WTC11 (cell line): ENCODE measurements at regions not wholly inside any gene's neighbourhood (a gene's known extent, or its start where the extent isn't known, plus 50 kb on each side); places are given as distances from the start of the nearest gene placed in this dataset.

Experiments used
- ATAC-seq: fragments of 200-7000 bp; cut with Tn5 transposase; 2 replicates; pipeline ENCODE4 v1.10.0; 2021; ENCODE audit warnings: mild to moderate bottlenecking, moderate library complexity
- CTCF ChIA-PET: fragments of 300-600 bp; sonication (Branson Sonifier 250); formaldehyde crosslinking; loops from one replicate; lab custom pipeline; 2021; ENCODE audit warnings: antibody characterized with exemption; lab: Charles Lee
- POLR2A ChIA-PET: fragments of 350-600 bp; sonication (Branson Sonifier 250); formaldehyde crosslinking; loops from one replicate; lab custom pipeline; 2021; ENCODE audit warnings: antibody characterized with exemption; lab: Charles Lee
- DNase-seq: peaks from one replicate; pipeline ENCODE4 v3.0.0; 2021; ENCODE audit warnings: low spot score
- H3K27ac Mint-ChIP-seq: 2 replicates; pipeline ENCODE4 v1.8.0; 2021; ENCODE audit warnings: mixed read lengths
- H3K27me3 Mint-ChIP-seq: 2 replicates; pipeline ENCODE4 v1.8.0; 2021; ENCODE audit warnings: low read depth, mild to moderate bottlenecking, moderate library complexity, mixed read lengths
- H3K36me3 Mint-ChIP-seq: 2 replicates; pipeline ENCODE4 v1.8.0; 2021; ENCODE audit warnings: mixed read lengths
- H3K4me1 Mint-ChIP-seq: 2 replicates; pipeline ENCODE4 v1.8.0; 2022; ENCODE audit warnings: mixed read lengths
- H3K4me3 Mint-ChIP-seq: 2 replicates; pipeline ENCODE4 v1.8.0; 2021; ENCODE audit warnings: mild to moderate bottlenecking, moderate library complexity, mixed read lengths
- H3K9me3 Mint-ChIP-seq: 2 replicates; pipeline ENCODE4 v1.8.0; 2021; ENCODE audit warnings: mixed read lengths
- AR ChIP-seq: fragments of 250-450 bp; sonication (Bioruptor Pico); IDR thresholded peaks from 2 replicates; pipeline ENCODE4 v1.9.0; 2021; ENCODE audit warnings: mild to moderate bottlenecking
- CBFB ChIP-seq: sonication (generic); formaldehyde crosslinking; IDR thresholded peaks from 2 replicates; pipeline ENCODE4 v1.8.1; 2022; ENCODE audit warnings: mild to moderate bottlenecking, low read depth, missing genetic modification reagents
- CTCF ChIP-seq: fragments of 200-600 bp; IDR thresholded peaks from 2 replicates; pipeline ENCODE4 v1.8.0; 2022; ENCODE audit warnings: antibody characterized with exemption
- ERG ChIP-seq: fragments of 250-450 bp; sonication (Bioruptor Pico); IDR thresholded peaks from 2 replicates; pipeline ENCODE4 v1.8.0; 2021; ENCODE audit warnings: mild to moderate bottlenecking
- FOXK1 ChIP-seq: sonication (generic); formaldehyde crosslinking; IDR thresholded peaks from 2 replicates; pipeline ENCODE4 v1.8.0; 2022; ENCODE audit warnings: mild to moderate bottlenecking, moderate library complexity, missing genetic modification reagents
- FOXP4 ChIP-seq: sonication (generic); formaldehyde crosslinking; IDR thresholded peaks from 2 replicates; pipeline ENCODE4 v1.8.0; 2022; ENCODE audit warnings: mild to moderate bottlenecking, missing genetic modification reagents
- HMGA2 ChIP-seq: fragments of 250-450 bp; sonication (Bioruptor Pico); IDR thresholded peaks from 2 replicates; pipeline ENCODE4 v1.4.0; 2021; ENCODE audit warnings: mild to moderate bottlenecking, moderate library complexity
- IRF1 ChIP-seq: sonication (generic); formaldehyde crosslinking; IDR thresholded peaks from 2 replicates; pipeline ENCODE4 v1.8.0; 2023; ENCODE audit warnings: missing genetic modification reagents
- MYBL2 ChIP-seq: sonication (generic); formaldehyde crosslinking; IDR thresholded peaks from 2 replicates; pipeline ENCODE4 v1.8.1; 2023; ENCODE audit warnings: mild to moderate bottlenecking, moderate library complexity, missing genetic modification reagents
- NR2C2 ChIP-seq: sonication (generic); formaldehyde crosslinking; IDR thresholded peaks from 2 replicates; pipeline ENCODE4 v1.8.0; 2022; ENCODE audit warnings: mild to moderate bottlenecking, missing genetic modification reagents
- PREB ChIP-seq: sonication (generic); formaldehyde crosslinking; IDR thresholded peaks from 2 replicates; pipeline ENCODE4 v1.8.1; 2022; ENCODE audit warnings: mild to moderate bottlenecking, missing genetic modification reagents, moderate library complexity, borderline replicate concordance
- TEAD4 ChIP-seq: sonication (generic); formaldehyde crosslinking; IDR thresholded peaks from 2 replicates; pipeline ENCODE4 v1.8.0; 2022; ENCODE audit warnings: mild to moderate bottlenecking, missing genetic modification reagents
- USF2 ChIP-seq: sonication (generic); formaldehyde crosslinking; IDR thresholded peaks from 2 replicates; pipeline ENCODE4 v1.8.1; 2023; ENCODE audit warnings: mild to moderate bottlenecking, missing genetic modification reagents, moderate library complexity
- ZNF219 ChIP-seq: sonication (generic); formaldehyde crosslinking; IDR thresholded peaks from 2 replicates; pipeline ENCODE4 v1.8.0; 2023; ENCODE audit warnings: missing genetic modification reagents, mild to moderate bottlenecking, borderline replicate concordance
- ZNF416 ChIP-seq: fragments of 250-450 bp; sonication (Bioruptor Pico); IDR thresholded peaks from 2 replicates; pipeline ENCODE4 v1.9.0; 2021; ENCODE audit warnings: mild to moderate bottlenecking, inconsistent platforms
- ZNF532 ChIP-seq: fragments of 250-450 bp; sonication (Bioruptor Pico); IDR thresholded peaks from 2 replicates; pipeline ENCODE4 v1.9.0; 2021; ENCODE audit warnings: mild to moderate bottlenecking, borderline replicate concordance

GRCh38 chr2:241932899-241933178 is 63.3 kb downstream of the RTP5 start:
- Mint-ChIP-seq H3K4me1 (no peaks in the 10 kb centered on the region), H3K4me3 (no peak overlapping the region), H3K9me3 (peaks cover 12% of the 10 kb centered on the region), H3K27ac (no peak overlapping the region), H3K36me3 (peaks cover 9% of the 10 kb centered on the region), H3K27me3 (peaks cover 5% of the 10 kb centered on the region; the same call in 1 of the 2 replicates)
- CTCF ChIA-PET: interaction anchor here (1.8 kb wide), 1 partner anchor 18 kb away, joined by 8 read pairs; no protein-coding TSS in a partner anchor
- ATAC-seq (no peak), DNase-seq (no peak)
- POLR2A ChIA-PET: no interaction called here
- TF ChIP-seq AR: no peak
- no peak for TF ChIP-seq NR2C2 (CRISPR knock-in tag)
- no peak for TF ChIP-seq PREB (CRISPR knock-in tag)

- Mint-ChIP-seq H3K9me3 (peaks cover 16% of the 10 kb centered on the region), H3K27ac (peak overlapping the region; percentile 68; the same call in 1 of the 2 replicates), H3K36me3 (peaks cover 9% of the 10 kb centered on the region), H3K4me3 (no peak overlapping the region), H3K27me3 (peaks cover 5% of the 10 kb centered on the region; the same call in 1 of the 2 replicates), H3K4me1 (no peaks in the 10 kb centered on the region)
- no peak for TF ChIP-seq FOXP4 (CRISPR knock-in tag)
- TF ChIP-seq ZNF219: no peak
- TF ChIP-seq CBFB: no peak
- TF ChIP-seq ERG (CRISPR knock-in tag): no peak
- no peak for TF ChIP-seq HMGA2 (CRISPR knock-in tag)
- no peak for TF ChIP-seq CTCF
- TF ChIP-seq USF2: no peak
- no peak for TF ChIP-seq IRF1 (CRISPR knock-in tag)
- TF ChIP-seq ZNF532 (CRISPR knock-in tag): no peak
- TF ChIP-seq ZNF416 (CRISPR knock-in tag): no peak
- no peak for TF ChIP-seq TEAD4 (CRISPR knock-in tag)
- no peak for TF ChIP-seq NR2C2 (CRISPR knock-in tag)
- no peak for TF ChIP-seq MYBL2 (CRISPR knock-in tag)
- TF ChIP-seq FOXK1: no peak
- ATAC-seq: no peak
- ChIA-PET POLR2A (no interaction called here), CTCF (interaction anchor here (1.8 kb wide), 1 partner anchor 17 kb away, joined by 8 read pairs; no protein-coding TSS in a partner anchor)
- no peak for DNase-seq
Measured at GRCh38 chr2:241933179-241933911, 63.8 kb downstream of the RTP5 start.
